Transverse colon (tissue), 4 donors: ENCODE measurements at regions not wholly inside any gene's neighbourhood (a gene's known extent, or its start where the extent isn't known, plus 50 kb on each side); places are given as distances from the start of the nearest gene placed in this dataset.

Experiments
- DNase-seq: peaks from one replicate; pipeline ENCODE4 v3.0.0-alpha.2; 2019
- H3K27ac ChIP-seq, 4 donors: fragments of 200-600 bp; sonication (generic); 2 replicates each; pipeline ENCODE4 v1.5.1; 2016 to 2018; ENCODE audit warnings: inconsistent platforms in 4 of 4
- H3K27me3 ChIP-seq: fragments of 200-600 bp; sonication (generic); 2 replicates; pipeline ENCODE4 v1.5.1; 2017; ENCODE audit warnings: inconsistent platforms
- H3K36me3 ChIP-seq, 4 donors: fragments of 200-600 bp; sonication (generic); 2 replicates each; pipeline ENCODE4 v1.5.1; 2017 to 2019; ENCODE audit warnings: inconsistent platforms in 4 of 4
- H3K4me1 ChIP-seq, 4 donors: fragments of 200-600 bp; sonication (generic); 2 replicates each; pipeline ENCODE4 v1.5.1; 2017 to 2020; ENCODE audit warnings: inconsistent platforms in 4 of 4
- H3K4me3 ChIP-seq, 4 donors: fragments of 200-600 bp; sonication (generic); 1 replicate in 1 of 4; 2 replicates in 3 of 4; pipeline versions ENCODE4 v1.5.1 to v1.6.1; 2017 to 2019; ENCODE audit warnings: inconsistent platforms in 4 of 4
- H3K9me3 ChIP-seq, 2 donors: fragments of 200-600 bp; sonication (generic); 2 replicates each; pipeline ENCODE4 v1.5.1; 2017 to 2019; ENCODE audit warnings: inconsistent platforms in 2 of 2
- CTCF ChIP-seq, 5 experiments: fragments of 200-600 bp in 3 of 5; fragments of 450-650 bp in 2 of 5; sonication (generic) in 3 of 5; IDR thresholded peaks; 1 replicate in 2 of 5; 2 replicates in 3 of 5; pipeline ENCODE4 v1.5.1; 2016 to 2017; ENCODE audit warnings: antibody characterized with exemption in 5 of 5, inconsistent platforms in 3 of 5, mild to moderate bottlenecking in 2 of 5, moderate library complexity in 1 of 5
- EP300 ChIP-seq: sonication (generic); formaldehyde crosslinking; IDR thresholded peaks from one replicate; pipeline ENCODE4 v1.6.1; 2017; ENCODE audit warnings: antibody characterized with exemption, low read depth
- POLR2A ChIP-seq: fragments of 450-650 bp; IDR thresholded peaks from one replicate; pipeline ENCODE4 v1.6.1; 2016; ENCODE audit warnings: antibody characterized with exemption, mild to moderate bottlenecking, moderate library complexity
- POLR2AphosphoS5 ChIP-seq, 3 donors: sonication (generic); formaldehyde crosslinking; IDR thresholded peaks; one replicate each; pipeline ENCODE4 v1.6.1; 2016; ENCODE audit warnings: antibody characterized with exemption in 3 of 3
- WGBS, 2 donors: methylation state at CpG; one replicate each; pipeline ENCODE4 v1.1.5; 2018; ENCODE audit warnings: low coverage in 1 of 2; 5-methylcytosine and 5-hydroxymethylcytosine counted together
- in situ Hi-C, 4 donors: fragments of 200-750 bp; cut with MboI; loops; one replicate each; pipeline versions ENCODE4 v1.15.0 to v1.15.1; 2017; ENCODE audit warnings: low sequenced_read_pairs in 3 of 4, low pct_ligation_motif_present in 1 of 4, low pct_unique_long_range_greater_than_20kb in 1 of 4
- intact Hi-C: fragments of 100-400 bp; cut with DNase I; formaldehyde crosslinking; loops from one replicate; pipeline ENCODE4 v1.15.1; 2023; ENCODE audit warnings: low total_unique reads

DNA sequence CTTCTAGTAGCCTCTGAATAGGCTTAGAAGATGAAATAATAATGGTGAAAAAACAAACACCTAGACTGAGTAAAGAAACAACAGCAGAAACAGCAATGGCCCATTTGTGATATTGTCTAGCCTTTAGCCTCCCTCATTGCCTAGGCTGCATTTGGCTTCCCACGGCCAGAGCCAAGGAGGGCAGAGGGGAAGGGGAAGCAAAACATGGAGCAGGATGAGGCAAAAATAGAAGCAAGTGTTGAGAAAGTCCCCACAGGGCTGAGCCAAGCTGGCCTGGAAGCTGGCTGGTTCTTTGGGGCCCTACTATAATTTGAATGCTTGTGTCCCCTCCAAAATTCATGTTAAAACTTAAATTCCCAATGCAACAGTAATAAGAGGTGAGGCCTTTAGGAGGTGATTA is 60.2 kb upstream of the KSR1 start:
- TF ChIP-seq EP300 (no peak), POLR2A (no peak), POLR2AphosphoS5 (IDR thresholded peaks at IDR 0.05) (no peak), CTCF (IDR thresholded peaks at IDR 0.05) (no peak)
- in situ Hi-C loops (no loop called here), intact Hi-C loops (no loop called here)
- DNase-seq: no peak
- 87% methylated on average over 1 of the region's 1 CpG; no CpG with 5 or more reads in 1 of the 2 donors for WGBS, 2 donors
- H3K27ac ChIP-seq: no peak overlapping the region
- H3K4me3 ChIP-seq: no peak overlapping the region
- H3K27me3 ChIP-seq: no peaks in the 10 kb centered on the region
- H3K36me3 ChIP-seq: no peaks in the 10 kb centered on the region
- no peaks in the 10 kb centered on the region for H3K4me1 ChIP-seq
- H3K9me3 ChIP-seq: no peaks in the 10 kb centered on the region

DNA sequence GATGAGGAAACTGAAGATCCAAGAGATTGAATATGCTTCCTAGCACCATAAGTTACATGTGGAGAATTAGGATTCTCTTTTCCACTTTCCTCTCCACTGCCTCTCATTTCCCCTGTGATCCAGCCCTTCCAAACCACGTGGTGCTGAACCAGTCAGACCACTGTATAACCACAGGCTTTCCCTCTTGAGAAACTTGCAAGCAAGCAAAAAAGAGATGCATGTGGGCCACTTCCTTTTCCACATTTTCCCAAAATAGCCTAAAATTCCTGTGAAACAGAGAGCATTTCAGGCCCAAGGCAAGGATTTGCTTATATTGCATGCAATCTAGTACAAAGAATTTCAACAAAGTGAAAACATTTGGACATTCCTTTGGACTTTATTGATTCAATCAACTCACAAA is 59.3 kb upstream of the KSR1 start:
- Histone ChIP-seq H3K27me3 (no peaks in the 10 kb centered on the region), H3K36me3 (no peaks in the 10 kb centered on the region), H3K4me1 (no peaks in the 10 kb centered on the region), H3K27ac (no peak overlapping the region), H3K4me3 (no peak overlapping the region), H3K9me3 (no peaks in the 10 kb centered on the region)
- no peak for DNase-seq
- in situ Hi-C loops: no loop called here
- intact Hi-C loops: no loop called here
- WGBS, 2 donors: 22 to 50% methylated on average over 1 of the region's 1 CpG
- TF ChIP-seq CTCF (IDR thresholded peaks at IDR 0.05): no peak
- no peak for TF ChIP-seq EP300
- no peak for TF ChIP-seq POLR2AphosphoS5 (IDR thresholded peaks at IDR 0.05)
- no peak for TF ChIP-seq POLR2A

DNA sequence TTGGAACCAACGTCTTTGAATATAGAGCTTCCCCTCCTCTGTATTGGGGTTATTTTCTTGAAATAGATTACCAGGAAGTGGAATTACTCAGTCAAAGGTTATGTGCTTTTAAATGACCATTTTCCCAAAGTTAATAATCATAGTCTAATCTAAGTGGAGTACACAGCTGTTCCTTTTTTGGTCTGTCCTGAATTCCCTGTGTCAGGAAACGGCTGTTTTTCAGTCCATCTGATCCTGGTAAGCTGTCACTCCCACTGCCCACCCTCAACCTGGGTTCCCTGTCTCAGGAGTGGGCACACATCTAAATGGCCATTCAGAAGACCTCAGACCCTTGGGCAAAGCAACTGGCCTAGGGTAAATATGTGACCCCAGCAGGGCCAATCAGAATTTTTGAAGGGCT is 57.6 kb upstream of the KSR1 start:
- intact Hi-C loops (no loop called here), in situ Hi-C loops (no loop called here)
- H3K27me3 ChIP-seq: no peaks in the 10 kb centered on the region
- no peak overlapping the region for H3K27ac ChIP-seq
- H3K9me3 ChIP-seq: no peaks in the 10 kb centered on the region
- 57 to 65% methylated on average over 1 to 2 of the region's 2 CpGs for WGBS, 2 donors
- no peaks in the 10 kb centered on the region for H3K4me1 ChIP-seq
- no peaks in the 10 kb centered on the region for H3K36me3 ChIP-seq
- TF ChIP-seq EP300 (no peak), POLR2AphosphoS5 (IDR thresholded peaks at IDR 0.05) (no peak), POLR2A (no peak), CTCF (IDR thresholded peaks at IDR 0.05) (no peak)
- no peak for DNase-seq
- H3K4me3 ChIP-seq: no peak overlapping the region

- 96% methylated on average over 6 of the region's 6 CpGs; no CpG with 5 or more reads in 1 of the 2 donors for WGBS, 2 donors
- intact Hi-C loops: no loop called here
- H3K4me3 ChIP-seq: no peak overlapping the region
- TF ChIP-seq POLR2AphosphoS5 (IDR thresholded peaks at IDR 0.05): no peak
- no peak for TF ChIP-seq POLR2A
- TF ChIP-seq CTCF (IDR thresholded peaks at IDR 0.05): no peak
- TF ChIP-seq EP300: no peak
- no peak for DNase-seq
- no peaks in the 10 kb centered on the region for H3K4me1 ChIP-seq
- no peaks in the 10 kb centered on the region for H3K36me3 ChIP-seq
- H3K27me3 ChIP-seq: no peaks in the 10 kb centered on the region
- in situ Hi-C loops: no loop called here
- H3K9me3 ChIP-seq: no peaks in the 10 kb centered on the region
- no peak overlapping the region for H3K27ac ChIP-seq
These were observed 55.3 kb upstream of the KSR1 start for GRCh38 chr17:27400991-27401390.
